DOHH2 (cell line): ENCODE measurements at regions not wholly inside any gene's neighbourhood (a gene's known extent, or its start where the extent isn't known, plus 50 kb on each side); places are given as distances from the start of the nearest gene placed in this dataset.

Experiments used
- CTCF ChIP-seq: fragments of 200-600 bp; sonication (generic); IDR thresholded peaks from one replicate; pipeline ENCODE4 v1.5.1; 2014; ENCODE audit warnings: antibody characterized with exemption, mild to moderate bottlenecking, low read depth, low read length; ENCODE audit not compliant: poor library complexity, severe bottlenecking
- EZH2phosphoT487 ChIP-seq: fragments of 200-600 bp; sonication (generic); IDR thresholded peaks from 2 replicates; pipeline ENCODE4 v1.6.1; 2017; ENCODE audit warnings: borderline replicate concordance, mild to moderate bottlenecking, antibody characterized with exemption, low read length, moderate library complexity, mixed read lengths

- TF ChIP-seq CTCF (no peak), EZH2phosphoT487 (no peak)
Measured at GRCh38 chr3:20503394-20504082, 317.5 kb upstream of the SGO1 start.
